Kasumi-1 (cell line): ENCODE measurements at regions not wholly inside any gene's neighbourhood (a gene's known extent, or its start where the extent isn't known, plus 50 kb on each side); places are given as distances from the start of the nearest gene placed in this dataset.

Experiments used
- DNase-seq, 2 experiments: peaks; one replicate each; lab custom pipeline; 2025; lab: John Stamatoyannopoulos, UW

DNA sequence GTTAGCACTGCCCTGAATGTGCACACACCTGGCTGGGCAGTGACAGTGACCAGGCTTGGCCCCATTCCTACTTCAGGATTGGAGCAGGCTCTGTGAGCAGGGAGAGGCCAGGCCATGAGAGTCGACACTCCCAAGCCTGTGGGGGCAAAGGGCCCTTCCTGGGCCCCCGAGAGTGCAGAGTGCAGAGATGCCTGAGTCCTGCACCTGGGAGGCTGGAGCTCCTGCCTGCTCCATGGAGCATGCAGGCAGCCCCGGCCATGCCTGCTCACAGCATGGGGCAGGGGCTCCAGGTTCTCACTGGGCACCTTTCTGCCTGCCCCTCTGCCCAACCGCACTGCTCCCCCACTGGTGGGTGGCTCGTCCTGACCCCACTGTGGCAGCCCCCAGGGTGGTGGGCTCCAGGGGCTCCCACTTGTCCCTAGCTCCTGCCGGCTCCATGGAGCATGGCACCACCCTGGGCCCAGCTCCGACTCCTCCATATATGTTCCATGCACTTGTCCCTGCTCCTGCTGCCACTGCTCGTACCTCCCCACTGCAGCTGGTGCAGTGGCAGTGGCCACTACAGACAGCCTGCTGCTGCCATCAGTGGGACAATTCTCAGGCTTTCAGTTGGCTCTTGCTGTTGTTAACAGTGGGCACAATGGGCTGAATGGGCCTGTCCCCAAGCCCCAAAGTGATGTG lies 282.0 kb downstream of the RPRM start:
- no peak for DNase-seq

GRCh38 chr2:153195342-153195741 lies 283.2 kb downstream of the RPRM start:
- no peak for DNase-seq

DNA sequence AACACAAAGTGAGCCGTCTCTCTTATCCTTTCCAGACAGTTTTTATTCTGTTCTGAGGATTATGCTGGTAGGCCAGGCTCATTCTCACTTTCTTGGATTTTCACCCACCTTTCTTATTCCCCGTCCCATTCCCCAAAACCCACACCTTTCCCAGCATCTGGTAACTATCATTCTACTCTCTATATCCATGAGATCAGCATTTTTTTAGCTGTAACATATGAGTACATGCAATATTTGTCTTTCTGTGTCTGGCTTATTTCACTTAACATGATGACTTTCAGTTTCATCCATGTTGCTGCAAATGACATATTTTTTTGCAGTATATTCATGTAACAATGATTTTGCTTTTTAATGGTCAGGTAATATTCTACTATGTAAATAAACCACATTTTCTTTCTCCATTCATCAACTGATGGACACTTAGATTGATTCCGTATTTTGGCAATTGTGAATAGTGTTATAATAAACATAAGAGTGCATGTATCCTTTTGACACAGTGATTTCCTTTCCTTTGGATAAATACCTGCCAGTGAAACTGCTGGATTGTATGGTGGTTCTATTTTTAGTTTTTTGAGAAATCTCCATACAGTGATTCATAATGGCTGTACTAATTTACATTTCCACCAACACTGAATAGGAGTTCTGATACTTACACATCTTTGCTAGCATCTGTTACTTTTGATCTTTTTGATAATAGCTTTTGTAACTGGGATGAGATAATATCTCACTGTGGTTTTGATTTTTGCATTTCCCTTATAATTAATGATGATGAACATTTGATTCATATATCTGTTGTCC lies 289.3 kb downstream of the RPRM start:
- DNase-seq, result no peak

DNA sequence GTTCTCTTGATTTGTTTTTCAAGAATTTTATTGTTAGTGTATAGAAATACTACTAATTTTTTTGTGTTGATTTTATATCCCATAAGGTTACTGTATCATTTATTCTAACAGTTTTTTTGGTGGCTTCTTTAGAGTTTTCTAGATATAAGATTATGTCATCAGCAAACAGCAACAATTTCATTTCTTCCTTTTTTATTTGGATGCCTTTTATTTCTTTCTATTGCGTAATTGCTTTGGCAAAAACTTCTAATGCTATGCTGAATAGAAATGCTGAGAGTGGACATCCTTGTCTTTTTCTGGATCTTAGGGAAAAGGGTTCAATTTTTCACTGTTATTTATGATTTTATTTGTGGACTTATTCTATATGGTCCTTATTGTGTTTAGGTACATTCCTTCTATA lies 298.8 kb downstream of the RPRM start:
- no peak for DNase-seq

- DNase-seq, result no peak
These were observed 309.0 kb downstream of the RPRM start for GRCh38 chr2:153169609-153170008.

DNA sequence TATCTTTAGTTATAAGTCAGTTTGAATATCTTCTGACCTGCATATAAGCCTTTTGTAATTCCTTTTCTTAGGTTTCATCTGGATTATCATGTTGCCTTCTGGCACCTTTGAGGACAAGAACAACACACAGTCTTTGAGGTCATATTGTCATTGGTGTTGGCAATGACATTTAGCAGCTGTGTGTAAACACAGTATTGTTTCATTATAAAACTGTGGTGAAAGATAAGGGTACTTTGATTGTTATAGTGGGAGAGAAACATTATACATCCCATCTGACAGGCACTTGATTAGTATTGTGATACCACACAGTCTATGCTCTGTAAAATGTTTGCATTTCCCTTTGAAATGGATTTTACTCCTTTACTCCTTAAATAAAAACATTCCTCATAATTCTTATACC lies 313.5 kb downstream of the RPRM start:
- DNase-seq, result no peak

GRCh38 chr2:153163055-153163454 lies 315.5 kb downstream of the RPRM start:
- peak; percentile 72 to 77 for DNase-seq

DNA sequence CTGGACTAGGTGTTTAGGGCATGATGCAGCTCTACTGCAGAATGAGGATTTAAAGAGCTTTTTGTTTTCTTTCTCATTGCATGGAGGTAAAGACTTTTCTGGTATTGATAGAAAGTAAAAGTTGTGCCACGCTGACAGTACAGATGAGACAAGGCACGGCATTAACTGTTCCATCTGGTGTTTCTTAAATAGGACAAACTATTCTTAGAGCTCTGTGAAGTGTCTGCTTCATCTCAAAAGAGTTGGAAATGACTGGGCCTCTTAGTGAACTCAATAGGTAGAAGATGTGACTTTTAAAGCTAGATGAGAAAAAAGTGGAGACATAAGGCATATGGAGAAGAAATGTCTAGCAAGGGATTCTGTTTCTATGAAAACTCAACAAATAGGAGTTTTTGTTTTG lies 321.8 kb downstream of the RPRM start:
- no peak for DNase-seq

- DNase-seq, result no peak
These were observed 326.5 kb downstream of the RPRM start for GRCh38 chr2:153152036-153152435.

- DNase-seq, result no peak
These were observed 333.0 kb downstream of the RPRM start for GRCh38 chr2:153145470-153145978.

- DNase-seq, result no peak
These were observed 335.0 kb downstream of the RPRM start for GRCh38 chr2:153143540-153143939.

DNA sequence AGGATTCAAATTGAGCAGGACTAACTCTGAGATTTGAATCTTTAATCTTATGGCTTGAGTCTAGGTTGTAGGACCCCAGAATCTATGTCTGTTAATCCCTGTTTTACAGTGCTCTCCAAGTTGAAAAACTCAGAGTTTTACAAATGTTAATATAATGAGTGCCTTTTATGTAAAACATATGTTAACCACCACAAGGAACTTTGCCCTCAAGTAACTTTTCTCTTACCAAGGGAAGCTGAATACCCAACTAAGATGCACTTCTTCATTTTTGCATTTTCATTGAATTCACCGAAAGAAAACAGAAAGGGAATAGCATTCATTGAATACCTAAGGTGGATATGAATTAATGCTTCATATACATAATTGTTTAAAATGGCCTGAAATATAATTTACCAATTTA lies 338.1 kb downstream of the RPRM start:
- DNase-seq, result no peak

DNA sequence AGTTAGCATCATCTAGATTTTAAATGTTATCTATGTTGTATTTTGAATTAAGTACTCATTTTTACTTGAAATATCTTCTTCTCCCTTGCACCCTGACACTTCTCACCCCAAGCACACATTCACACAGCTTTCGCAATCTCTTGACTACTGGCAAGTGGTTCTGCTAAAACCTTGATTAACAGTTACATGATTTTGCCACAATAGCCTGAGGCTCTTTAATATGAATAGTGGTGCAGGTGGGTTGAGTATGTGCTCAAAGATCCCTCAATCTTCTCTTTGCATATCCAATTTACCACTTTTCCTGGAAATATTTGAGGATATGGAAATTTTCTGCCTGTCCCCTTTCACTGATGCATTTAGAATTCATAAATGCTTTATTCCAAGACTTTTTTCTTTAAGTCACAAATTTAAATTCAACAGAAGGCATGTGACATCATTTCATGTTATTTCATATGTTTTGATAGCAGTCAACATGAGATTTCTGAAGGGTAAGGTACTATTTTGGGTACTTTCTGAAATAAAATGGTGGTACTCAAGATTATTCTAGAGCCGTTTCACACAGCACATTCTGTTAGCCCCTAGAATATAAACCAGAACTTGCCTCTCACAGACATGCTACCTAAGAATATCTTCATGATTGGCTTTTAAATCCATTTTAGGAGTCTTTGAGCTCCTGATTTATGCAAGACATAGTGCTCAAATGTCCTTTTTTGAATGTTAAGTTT lies 339.7 kb downstream of the RPRM start:
- no peak for DNase-seq

DNA sequence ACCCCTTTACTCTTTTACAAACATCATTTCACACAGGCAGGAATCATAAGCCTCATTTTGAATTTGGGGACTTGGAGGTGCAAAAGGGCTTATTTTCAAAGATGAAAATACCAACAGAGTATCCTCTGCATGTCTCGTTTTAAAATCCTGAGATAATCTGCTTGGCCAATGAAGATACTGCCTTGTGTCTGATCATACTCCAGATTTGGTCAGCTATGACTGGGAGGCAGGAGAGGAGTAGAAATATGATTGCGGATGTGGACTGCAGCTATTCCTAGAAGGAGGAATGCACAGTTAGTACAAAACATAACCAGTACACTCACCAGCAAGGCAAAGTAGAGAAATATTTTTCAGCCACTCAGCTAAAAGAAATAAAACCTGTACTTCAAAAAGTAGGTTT lies 342.3 kb downstream of the RPRM start:
- DNase-seq, result no peak

GRCh38 chr2:153134725-153135124 lies 343.8 kb downstream of the RPRM start:
- no peak for DNase-seq

DNA sequence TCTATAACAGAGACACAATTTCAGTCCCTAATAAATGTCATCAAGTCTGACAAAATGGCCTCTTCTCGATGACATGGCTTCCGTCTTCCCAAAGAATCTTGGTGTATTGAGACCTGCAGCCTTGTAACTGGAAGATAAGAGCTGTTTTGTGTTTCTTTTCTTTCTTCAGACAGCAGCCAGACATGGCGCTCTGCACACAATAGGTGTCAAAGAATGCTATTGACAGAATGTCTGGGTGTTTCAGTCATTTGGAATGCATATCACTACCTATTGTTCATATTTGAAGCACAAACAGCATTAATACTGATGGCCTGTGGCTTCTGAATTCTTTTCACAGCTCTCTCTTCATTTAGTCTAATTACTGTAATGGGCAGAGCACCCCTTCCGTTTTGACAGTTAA lies 344.8 kb downstream of the RPRM start:
- no peak for DNase-seq

GRCh38 chr2:153132418-153132817 lies 346.1 kb downstream of the RPRM start:
- DNase-seq, result no peak

DNA sequence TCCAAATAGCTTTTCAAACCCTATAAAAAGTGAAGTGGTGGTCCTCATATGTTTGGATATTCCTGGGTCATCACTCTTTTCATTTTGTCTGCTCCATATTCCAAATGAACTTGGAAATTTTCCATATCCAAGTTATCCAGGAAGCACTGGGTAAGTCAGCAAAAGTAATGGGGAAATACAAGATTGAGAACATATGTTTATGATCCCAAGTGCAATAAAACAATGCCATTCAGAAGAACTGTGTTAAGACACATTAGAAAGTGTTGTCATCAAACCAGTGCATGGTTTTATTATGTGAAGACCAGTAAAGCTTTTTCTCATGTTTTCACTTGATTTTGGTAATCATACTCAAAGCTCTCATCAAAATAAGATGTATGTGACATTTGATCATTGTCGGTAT lies 363.4 kb downstream of the RPRM start:
- no peak for DNase-seq

GRCh38 chr2:153110486-153110885 lies 368.1 kb downstream of the RPRM start:
- no peak for DNase-seq

GRCh38 chr2:153109793-153110192 lies 368.8 kb downstream of the RPRM start:
- no peak for DNase-seq

- no peak for DNase-seq
These were observed 371.6 kb downstream of the RPRM start for GRCh38 chr2:153106802-153107477.
